GM21447 (cell line): ENCODE measurements at regions not wholly inside any gene's neighbourhood (a gene's known extent, or its start where the extent isn't known, plus 50 kb on each side); places are given as distances from the start of the nearest gene placed in this dataset.

Source experiments
- ATAC-seq: cut with Tn5 transposase; IDR thresholded peaks from one replicate; pipeline ENCODE4 v1.9.1; 2021; ENCODE audit not compliant: unreplicated experiment

- ATAC-seq = no peak
Measured at GRCh38 chr1:38270849-38271633, 224.4 kb upstream of the POU3F1 start.

DNA sequence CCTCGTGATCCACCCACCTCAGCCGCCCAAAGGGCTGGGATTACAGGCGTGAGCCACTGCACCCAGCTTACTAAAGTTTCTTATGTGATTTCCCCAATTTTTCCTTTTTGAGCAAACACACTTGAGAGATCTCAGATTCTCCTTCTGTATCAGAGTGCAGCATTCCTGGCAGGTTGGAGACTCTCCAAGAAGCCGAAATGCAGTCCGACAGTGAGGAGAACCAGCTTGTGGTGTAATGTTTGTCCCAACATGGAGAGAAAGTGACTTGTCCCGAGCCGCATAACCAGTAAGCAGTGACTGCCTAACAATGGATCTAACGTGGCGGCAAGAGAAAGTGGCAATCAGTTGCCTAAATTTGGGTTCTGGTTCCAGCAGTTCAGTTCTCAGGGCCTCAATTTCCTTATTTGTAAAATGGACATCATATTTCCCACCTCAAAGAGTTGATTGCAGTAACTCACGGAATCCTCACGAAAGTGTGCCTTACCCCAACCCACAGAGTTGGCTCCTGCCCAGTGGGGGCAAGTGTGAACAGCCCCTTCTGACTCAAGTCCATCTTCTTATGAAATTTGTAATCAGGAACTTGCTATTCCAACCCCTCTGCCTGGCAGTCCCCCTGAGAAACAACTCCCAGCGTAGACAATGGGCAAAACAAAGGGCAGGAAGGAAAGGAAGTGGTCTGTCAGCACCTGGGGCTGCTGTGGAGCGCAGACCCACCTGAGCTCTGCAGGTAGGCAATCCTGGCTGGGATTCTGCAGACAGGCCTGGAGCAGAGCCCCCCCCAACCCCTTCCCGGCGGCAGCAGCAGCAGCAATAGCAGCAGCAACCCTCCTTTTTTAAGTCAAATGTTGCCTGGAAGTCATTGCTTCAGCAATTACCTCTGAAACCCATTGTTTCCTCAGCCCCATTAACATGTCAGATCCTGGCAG lies 223.6 kb upstream of the POU3F1 start:
- ATAC-seq = no peak

GRCh38 chr1:38268226-38268625 lies 221.6 kb upstream of the POU3F1 start:
- ATAC-seq = no peak

- no peak for ATAC-seq
Measured at GRCh38 chr1:38267037-38268036, 220.7 kb upstream of the POU3F1 start.

- no peak for ATAC-seq
Measured at GRCh38 chr1:38266197-38266520, 219.6 kb upstream of the POU3F1 start.

DNA sequence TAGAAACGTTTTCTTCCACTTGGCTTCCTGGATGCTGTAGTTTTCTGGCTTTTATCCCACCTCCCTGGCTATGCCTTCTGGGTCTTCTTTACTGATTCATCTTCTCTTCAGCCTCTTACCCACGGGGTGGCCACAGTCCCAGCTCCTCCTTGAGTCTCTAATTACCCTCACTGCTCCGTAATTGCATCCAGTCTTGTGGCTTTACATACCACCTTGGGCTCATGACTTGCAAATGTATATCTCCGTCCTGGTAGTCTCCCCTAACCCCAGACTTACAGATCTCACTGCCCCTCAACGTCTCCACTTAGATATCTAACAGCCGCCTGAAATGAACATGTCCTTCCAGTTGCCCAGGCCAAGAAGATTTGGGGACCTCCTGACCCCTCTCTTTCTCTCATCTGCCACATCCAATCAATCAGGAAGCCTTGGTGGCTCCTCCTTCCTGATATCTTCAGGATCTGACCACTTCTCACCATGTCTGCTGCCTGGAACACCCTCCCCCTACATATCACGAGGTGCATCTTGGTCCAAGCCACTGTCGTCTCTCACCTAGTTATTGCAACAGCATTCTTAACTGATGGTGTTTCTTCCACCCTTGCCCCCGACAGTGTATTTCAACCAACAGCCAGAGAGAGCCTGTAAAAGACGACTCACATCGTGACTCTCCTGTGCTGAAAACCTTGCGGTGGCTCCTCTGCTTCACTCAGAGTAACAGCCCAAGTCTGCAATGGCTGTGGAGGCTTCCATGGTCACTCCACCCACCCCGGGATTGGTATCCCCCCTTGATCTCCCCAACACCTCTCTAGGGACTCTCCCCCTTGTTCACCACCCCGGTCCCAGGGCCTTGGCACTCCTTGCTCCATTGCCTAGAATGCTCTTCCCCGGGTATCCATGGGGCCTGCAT lies 219.0 kb upstream of the POU3F1 start:
- ATAC-seq = no peak

GRCh38 chr1:38263438-38263837 lies 216.8 kb upstream of the POU3F1 start:
- no peak for ATAC-seq

GRCh38 chr1:38261574-38261973 lies 215.0 kb upstream of the POU3F1 start:
- no peak for ATAC-seq

DNA sequence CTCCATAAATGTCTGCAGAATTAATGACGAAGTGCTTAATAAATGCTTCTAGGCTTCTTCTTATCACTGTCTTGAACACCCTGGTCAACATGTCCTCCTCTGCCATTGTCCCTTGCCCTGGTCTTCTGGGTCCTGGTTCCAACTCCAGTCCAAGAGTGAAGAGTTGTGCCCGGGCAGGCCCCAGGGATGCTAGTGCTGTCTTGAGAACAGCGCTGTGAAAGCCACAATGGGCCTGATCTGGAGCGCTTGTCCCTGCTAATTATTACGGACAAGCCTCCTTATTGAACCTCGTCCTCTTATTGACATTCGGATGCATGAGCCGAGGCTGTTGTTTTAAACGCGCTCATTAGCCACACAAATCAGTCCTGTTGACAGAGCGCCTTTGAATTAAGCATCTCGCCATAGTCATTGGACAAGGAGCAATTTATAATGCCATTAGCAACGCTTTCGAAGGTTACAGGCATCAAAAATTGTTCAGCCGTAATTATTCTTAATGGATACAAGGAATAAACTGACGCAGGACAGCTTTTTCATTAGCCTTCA lies 211.6 kb upstream of the POU3F1 start:
- no peak for ATAC-seq

GRCh38 chr1:38257374-38257773 lies 210.8 kb upstream of the POU3F1 start:
- no peak for ATAC-seq

- no peak for ATAC-seq
Measured at GRCh38 chr1:38256072-38256471, 209.5 kb upstream of the POU3F1 start.

DNA sequence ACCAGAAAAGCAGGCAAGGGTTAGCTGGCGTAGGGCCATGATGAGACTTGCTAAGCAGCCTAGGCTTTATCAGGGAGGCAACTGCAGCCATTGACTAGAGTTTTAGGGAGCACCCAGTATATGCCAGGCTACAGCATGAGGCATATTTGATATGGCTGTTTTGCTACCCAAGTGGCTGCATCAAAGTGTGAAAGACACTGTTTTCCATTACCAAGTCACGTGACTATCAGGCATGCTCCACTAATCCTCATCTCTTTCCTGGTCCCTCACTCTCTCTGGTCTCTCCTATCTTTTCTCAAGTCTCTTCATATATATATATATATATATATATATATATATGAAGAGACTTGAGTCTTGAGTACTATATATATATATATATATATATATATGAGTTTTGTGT lies 206.7 kb upstream of the POU3F1 start:
- ATAC-seq = no peak

DNA sequence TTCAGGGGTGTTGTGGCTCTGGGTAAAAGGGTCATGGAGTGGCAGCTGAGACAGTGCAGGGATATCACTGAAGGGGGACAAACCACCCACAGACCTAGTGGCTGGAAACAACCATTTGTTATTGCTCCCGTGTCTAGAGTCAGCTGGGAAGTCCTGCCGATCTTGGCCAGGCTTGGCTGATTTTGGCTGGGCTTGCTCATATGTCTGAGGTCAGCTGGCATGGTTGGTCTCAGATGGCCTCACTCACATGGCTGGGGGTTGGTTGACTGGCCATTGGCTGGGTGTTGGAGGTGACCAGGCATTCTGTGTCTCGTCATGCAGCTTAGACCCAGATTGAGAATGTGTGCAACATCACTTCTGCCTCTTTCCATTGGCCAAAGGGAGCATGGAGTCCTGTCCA lies 203.8 kb upstream of the POU3F1 start:
- ATAC-seq = no peak

- no peak for ATAC-seq
Measured at GRCh38 chr1:38249001-38249400, 202.4 kb upstream of the POU3F1 start.

DNA sequence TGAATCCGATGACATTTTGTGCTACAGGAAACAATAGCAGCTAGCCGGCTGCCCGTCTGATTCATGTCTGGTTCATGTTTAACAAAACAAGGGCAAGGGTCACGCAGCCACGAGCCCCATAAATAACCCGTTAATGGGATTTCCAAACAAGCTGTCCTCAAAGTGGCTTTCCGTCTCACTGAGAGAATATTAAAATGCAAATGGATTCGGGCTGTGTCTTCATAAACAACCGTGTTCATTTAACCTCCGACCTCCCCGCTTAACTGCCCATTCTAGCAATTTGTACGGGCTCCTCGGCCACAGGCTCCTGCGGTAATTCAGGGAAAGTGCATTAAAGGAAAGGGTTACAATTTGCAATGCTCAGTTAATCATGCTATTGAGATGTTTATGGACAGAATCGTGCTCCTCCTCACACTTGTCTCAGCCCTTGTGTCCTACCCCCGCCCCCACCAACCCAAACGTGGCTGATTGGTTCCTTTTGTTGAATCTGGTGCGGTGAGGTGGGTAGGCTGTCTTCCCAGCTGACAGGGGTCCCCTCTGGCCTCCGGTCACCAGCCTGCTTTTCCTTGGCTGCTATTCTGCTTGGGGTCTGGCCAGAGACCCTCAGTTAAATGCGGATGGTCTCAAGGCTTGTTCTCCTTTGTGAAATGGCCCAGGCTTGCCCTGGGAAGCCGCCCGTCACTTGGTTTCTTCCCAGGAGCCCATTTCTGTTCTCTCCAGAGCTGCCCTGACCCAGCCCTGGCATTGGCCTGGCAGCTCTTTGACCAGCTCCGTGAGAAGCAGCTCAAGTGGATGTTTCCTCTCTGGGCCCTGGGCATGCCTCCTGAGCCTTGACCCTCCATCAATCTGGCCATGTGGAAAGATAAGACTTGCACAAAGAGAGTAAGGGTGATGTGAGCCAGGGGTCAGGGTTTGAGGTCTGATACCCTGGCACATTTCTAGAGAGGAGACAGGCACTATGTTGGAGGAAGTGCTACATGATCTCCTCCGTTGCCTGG lies 200.7 kb upstream of the POU3F1 start:
- no peak for ATAC-seq

DNA sequence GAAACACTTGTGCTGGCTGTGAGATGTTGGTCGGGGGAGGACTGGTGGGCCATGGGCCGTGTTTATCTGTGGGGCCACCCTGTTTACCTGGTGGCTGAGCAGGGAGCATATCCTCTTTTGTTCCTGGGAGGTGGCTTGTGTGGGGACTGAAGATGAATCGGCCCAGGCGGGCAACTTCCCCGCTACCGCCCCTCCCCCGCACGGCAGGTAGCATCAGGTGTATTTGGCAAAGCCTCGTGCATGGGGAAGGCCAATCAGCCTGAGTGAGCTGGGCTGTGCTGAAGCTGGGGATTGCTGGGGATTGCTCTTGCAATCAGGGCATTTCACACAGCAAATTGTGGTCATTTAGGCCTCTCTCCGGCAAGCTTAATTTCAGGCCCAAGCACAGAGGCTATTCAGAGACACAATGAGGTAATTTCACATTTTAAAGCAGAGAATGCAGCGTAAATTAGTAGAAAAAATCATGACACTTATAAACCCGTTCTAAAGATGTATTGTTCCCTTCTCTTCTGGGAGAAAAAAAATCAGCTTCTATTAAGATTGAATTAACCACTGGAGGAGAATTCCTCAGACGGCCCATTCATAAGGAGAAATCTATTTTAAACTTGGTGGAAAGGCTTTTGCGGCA lies 197.7 kb upstream of the POU3F1 start:
- ATAC-seq = no peak

DNA sequence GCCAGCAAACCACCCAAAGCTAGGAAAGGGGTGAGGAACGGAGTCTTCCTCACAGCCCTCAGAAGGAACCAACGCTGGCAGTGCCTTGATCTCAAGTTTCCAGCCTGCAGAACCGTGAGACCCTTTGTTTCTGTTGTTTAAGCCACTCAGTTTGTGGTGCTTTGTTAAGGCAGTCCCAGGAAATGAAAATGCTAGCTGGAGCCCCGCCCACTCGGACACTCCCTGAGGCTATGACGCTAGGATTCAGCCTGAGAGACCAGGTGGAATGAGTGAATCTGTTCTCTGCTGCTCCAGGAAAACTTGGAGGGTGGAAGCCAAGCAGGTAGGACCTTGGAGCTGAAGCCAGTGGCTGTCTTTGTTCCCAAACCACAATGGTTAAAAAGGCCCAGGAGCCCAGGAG lies 196.5 kb upstream of the POU3F1 start:
- ATAC-seq = no peak

DNA sequence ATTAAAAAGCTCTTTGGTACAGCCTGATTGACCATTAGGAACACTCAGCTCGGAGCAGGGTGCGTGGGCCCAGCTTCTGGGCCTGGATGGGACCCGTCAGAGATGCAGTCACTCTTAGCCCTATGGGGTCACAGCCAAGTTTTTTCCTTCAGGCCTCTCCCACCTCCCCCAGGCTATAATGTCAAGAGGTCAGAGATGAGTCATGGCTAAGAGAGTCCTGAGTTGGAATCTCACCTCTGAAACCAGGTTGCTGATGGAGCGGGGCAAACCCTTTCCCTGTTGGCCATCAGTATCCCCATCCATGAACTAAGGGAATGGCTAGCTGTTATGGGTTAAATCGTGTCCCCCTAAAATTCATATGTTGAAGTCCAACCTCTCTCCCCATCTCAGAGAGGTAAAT lies 195.9 kb upstream of the POU3F1 start:
- ATAC-seq = no peak
